Suppressor macrophage (primary cell): ENCODE measurements at regions not wholly inside any gene's neighbourhood (a gene's known extent, or its start where the extent isn't known, plus 50 kb on each side); places are given as distances from the start of the nearest gene placed in this dataset.
"Not testable (repeated sequence)": the region's sequence is repeated elsewhere in the genome, so short reads cannot be mapped to it uniquely, and the experiment has no call there.

ENCODE experiments used
- DNase-seq, 4 experiments: peaks; one replicate each; pipeline ENCODE4 v3.0.0-alpha.2; 2020 to 2022

GRCh38 chr2:56515399-56515798, 331.6 kb downstream of the CCDC85A start:
- no peak for DNase-seq

GRCh38 chr2:56519806-56520205, 336.0 kb downstream of the CCDC85A start:
- no peak for DNase-seq

- DNase-seq, result no peak
Measured at GRCh38 chr2:56522605-56523089, 338.9 kb downstream of the CCDC85A start.

GRCh38 chr2:56523816-56524215, 340.0 kb downstream of the CCDC85A start:
- no peak for DNase-seq

- no peak for DNase-seq
Measured at GRCh38 chr2:56531668-56532420, 348.1 kb downstream of the CCDC85A start.

GRCh38 chr2:56534321-56534720, 350.5 kb downstream of the CCDC85A start:
- DNase-seq, result no peak

- DNase-seq, result no peak
Measured at GRCh38 chr2:56537756-56538155, 354.0 kb downstream of the CCDC85A start.

- DNase-seq, result no peak
Measured at GRCh38 chr2:56539618-56540017, 355.8 kb downstream of the CCDC85A start.

- no peak for DNase-seq
Measured at GRCh38 chr2:56540467-56540866, 356.7 kb downstream of the CCDC85A start.

GRCh38 chr2:56540916-56541315, 357.1 kb downstream of the CCDC85A start:
- DNase-seq, result no peak

- DNase-seq, result no peak
Measured at GRCh38 chr2:56542213-56542612, 358.4 kb downstream of the CCDC85A start.

GRCh38 chr2:56565143-56565542, 381.4 kb downstream of the CCDC85A start:
- DNase-seq, result no peak

- DNase-seq, result no peak
Measured at GRCh38 chr2:56571074-56571473, 387.3 kb downstream of the CCDC85A start.

- DNase-seq, result no peak
Measured at GRCh38 chr2:56576001-56576400, 392.2 kb downstream of the CCDC85A start.

GRCh38 chr2:56580242-56580641, 396.5 kb downstream of the CCDC85A start:
- DNase-seq, result no peak

- no peak for DNase-seq
Measured at GRCh38 chr2:56582570-56582969, 398.8 kb downstream of the CCDC85A start.

GRCh38 chr2:56583796-56584315, 400.1 kb downstream of the CCDC85A start:
- no peak for DNase-seq

GRCh38 chr2:56587456-56587855, 403.7 kb downstream of the CCDC85A start:
- no peak for DNase-seq

GRCh38 chr2:56589194-56589593, 405.4 kb downstream of the CCDC85A start:
- DNase-seq, result no peak

GRCh38 chr2:56589835-56590234, 406.0 kb downstream of the CCDC85A start:
- no peak for DNase-seq

GRCh38 chr2:56590611-56591010, 406.8 kb downstream of the CCDC85A start:
- DNase-seq, result no peak

GRCh38 chr2:56606086-56606485, 422.3 kb downstream of the CCDC85A start:
- not testable (repeated sequence) for DNase-seq

- no peak for DNase-seq
Measured at GRCh38 chr2:56613254-56613653, 429.5 kb downstream of the CCDC85A start.

- no peak for DNase-seq
Measured at GRCh38 chr2:56613920-56614319, 430.1 kb downstream of the CCDC85A start.

GRCh38 chr2:56615760-56616159, 432.0 kb downstream of the CCDC85A start:
- DNase-seq, result no peak
